Neural crest cell (in vitro differentiated cells): ENCODE measurements at regions not wholly inside any gene's neighbourhood (a gene's known extent, or its start where the extent isn't known, plus 50 kb on each side); places are given as distances from the start of the nearest gene placed in this dataset.

ENCODE experiments used
- DNase-seq: peaks from one replicate; pipeline ENCODE4 v3.0.0; 2021; ENCODE audit warnings: low read depth, mixed read lengths, low spot score
- H3K27ac Mint-ChIP-seq: one replicate; pipeline ENCODE4 v1.8.0; 2021; ENCODE audit warnings: mild to moderate bottlenecking, mixed read lengths; ENCODE audit not compliant: unreplicated experiment
- H3K27me3 Mint-ChIP-seq: 2 replicates; pipeline ENCODE4 v1.8.0; 2021; ENCODE audit warnings: low read depth, mild to moderate bottlenecking, mixed read lengths
- H3K36me3 Mint-ChIP-seq: 2 replicates; pipeline ENCODE4 v1.8.0; 2021; ENCODE audit warnings: low read depth, mild to moderate bottlenecking, mixed read lengths
- H3K4me1 Mint-ChIP-seq: 2 replicates; pipeline ENCODE4 v1.8.0; 2021; ENCODE audit warnings: mixed read lengths
- H3K4me3 Mint-ChIP-seq: one replicate; pipeline ENCODE4 v1.8.0; 2021; ENCODE audit warnings: mild to moderate bottlenecking, mixed read lengths
- H3K9me3 Mint-ChIP-seq: 2 replicates; pipeline ENCODE4 v1.8.0; 2021; ENCODE audit warnings: mixed read lengths
- CTCF ChIP-seq: fragments of 200-600 bp; sonication (generic); conservative IDR thresholded peaks from 2 replicates; pipeline ENCODE4 v1.5.0; 2021; ENCODE audit warnings: antibody characterized with exemption, mild to moderate bottlenecking

GRCh38 chr9:13734601-13735000 lies 455.1 kb upstream of the MPDZ start:
- H3K9me3 Mint-ChIP-seq, result peaks cover 4% of the 10 kb centered on the region
- no peak overlapping the region for H3K4me3 Mint-ChIP-seq
- H3K36me3 Mint-ChIP-seq, result no peaks in the 10 kb centered on the region
- H3K27me3 Mint-ChIP-seq, result no peaks in the 10 kb centered on the region
- no peak for TF ChIP-seq CTCF
- DNase-seq, result no peak
- H3K4me1 Mint-ChIP-seq, result no peaks in the 10 kb centered on the region
- H3K27ac Mint-ChIP-seq, result no peak overlapping the region

GRCh38 chr9:13732290-13732689 lies 452.8 kb upstream of the MPDZ start:
- Mint-ChIP-seq H3K36me3 (no peaks in the 10 kb centered on the region), H3K27ac (no peak overlapping the region), H3K27me3 (peaks cover 2% of the 10 kb centered on the region), H3K4me1 (no peaks in the 10 kb centered on the region), H3K9me3 (no peaks in the 10 kb centered on the region), H3K4me3 (no peak overlapping the region)
- no peak for DNase-seq
- TF ChIP-seq CTCF, result no peak

- H3K9me3 Mint-ChIP-seq, result no peaks in the 10 kb centered on the region
- H3K27me3 Mint-ChIP-seq, result peaks cover 2% of the 10 kb centered on the region
- no peaks in the 10 kb centered on the region for H3K36me3 Mint-ChIP-seq
- DNase-seq, result no peak
- no peak for TF ChIP-seq CTCF
- no peak overlapping the region for H3K4me3 Mint-ChIP-seq
- no peaks in the 10 kb centered on the region for H3K4me1 Mint-ChIP-seq
- no peak overlapping the region for H3K27ac Mint-ChIP-seq
Observed at GRCh38 chr9:13731637-13732036, 452.1 kb upstream of the MPDZ start.

GRCh38 chr9:13729955-13730354 lies 450.5 kb upstream of the MPDZ start:
- no peak overlapping the region for H3K27ac Mint-ChIP-seq
- peaks cover 2% of the 10 kb centered on the region for H3K27me3 Mint-ChIP-seq
- no peaks in the 10 kb centered on the region for H3K9me3 Mint-ChIP-seq
- no peaks in the 10 kb centered on the region for H3K36me3 Mint-ChIP-seq
- DNase-seq, result no peak
- TF ChIP-seq CTCF, result no peak
- H3K4me1 Mint-ChIP-seq, result no peaks in the 10 kb centered on the region
- no peak overlapping the region for H3K4me3 Mint-ChIP-seq

GRCh38 chr9:13728917-13729811 lies 449.7 kb upstream of the MPDZ start:
- H3K4me3 Mint-ChIP-seq, result no peak overlapping the region
- no peaks in the 10 kb centered on the region for H3K4me1 Mint-ChIP-seq
- H3K36me3 Mint-ChIP-seq, result no peaks in the 10 kb centered on the region
- H3K9me3 Mint-ChIP-seq, result no peaks in the 10 kb centered on the region
- no peak for DNase-seq
- peaks cover 2% of the 10 kb centered on the region for H3K27me3 Mint-ChIP-seq
- H3K27ac Mint-ChIP-seq, result no peak overlapping the region
- no peak for TF ChIP-seq CTCF
